Vagina (tissue), 2 donors: ENCODE measurements at regions not wholly inside any gene's neighbourhood (a gene's known extent, or its start where the extent isn't known, plus 50 kb on each side); places are given as distances from the start of the nearest gene placed in this dataset.

Experiments
- POLR2AphosphoS5 ChIP-seq, 2 donors: sonication (generic); formaldehyde crosslinking; IDR thresholded peaks; one replicate each; pipeline ENCODE4 v1.9.0; 2017; ENCODE audit warnings: antibody characterized with exemption in 2 of 2, mild to moderate bottlenecking in 2 of 2, low read depth in 1 of 2; ENCODE audit not compliant: insufficient read depth in 1 of 2
- TF ChIP-seq, protein P1 (sequence below), 3 experiments: fragments of 450-650 bp in 2 of 3; fragments of 200-600 bp in 1 of 3; sonication (generic) in 1 of 3; IDR thresholded peaks; one replicate each; pipeline ENCODE4 v1.5.1; 2017 to 2019; ENCODE audit warnings: antibody characterized with exemption in 3 of 3, mild to moderate bottlenecking in 2 of 3, moderate library complexity in 2 of 3

GRCh38 chrX:131741103-131741581 lies 197.3 kb downstream of the OR13H1 start:
- TF ChIP-seq, protein P1, sequence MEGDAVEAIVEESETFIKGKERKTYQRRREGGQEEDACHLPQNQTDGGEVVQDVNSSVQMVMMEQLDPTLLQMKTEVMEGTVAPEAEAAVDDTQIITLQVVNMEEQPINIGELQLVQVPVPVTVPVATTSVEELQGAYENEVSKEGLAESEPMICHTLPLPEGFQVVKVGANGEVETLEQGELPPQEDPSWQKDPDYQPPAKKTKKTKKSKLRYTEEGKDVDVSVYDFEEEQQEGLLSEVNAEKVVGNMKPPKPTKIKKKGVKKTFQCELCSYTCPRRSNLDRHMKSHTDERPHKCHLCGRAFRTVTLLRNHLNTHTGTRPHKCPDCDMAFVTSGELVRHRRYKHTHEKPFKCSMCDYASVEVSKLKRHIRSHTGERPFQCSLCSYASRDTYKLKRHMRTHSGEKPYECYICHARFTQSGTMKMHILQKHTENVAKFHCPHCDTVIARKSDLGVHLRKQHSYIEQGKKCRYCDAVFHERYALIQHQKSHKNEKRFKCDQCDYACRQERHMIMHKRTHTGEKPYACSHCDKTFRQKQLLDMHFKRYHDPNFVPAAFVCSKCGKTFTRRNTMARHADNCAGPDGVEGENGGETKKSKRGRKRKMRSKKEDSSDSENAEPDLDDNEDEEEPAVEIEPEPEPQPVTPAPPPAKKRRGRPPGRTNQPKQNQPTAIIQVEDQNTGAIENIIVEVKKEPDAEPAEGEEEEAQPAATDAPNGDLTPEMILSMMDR (IDR thresholded peaks at IDR 0.05) = peak in 1 of 3 experiments; percentile 53
- TF ChIP-seq POLR2AphosphoS5 (IDR thresholded peaks at IDR 0.05; ENCODE audit: insufficient read depth in 1 of 2, low read depth in 1 of 2) = peak in 1 of 2 donors; percentile 28
